Endothelial cell of umbilical vein (primary cell): ENCODE measurements at regions not wholly inside any gene's neighbourhood (a gene's known extent, or its start where the extent isn't known, plus 50 kb on each side); places are given as distances from the start of the nearest gene placed in this dataset.

ENCODE experiments used
- BruUV-seq: library from RNA; stranded (reverse); fragments of 400-500 nt; replicated peaks from 2 replicates; lab custom pipeline; 2021; lab: Mats Ljungman, UMichigan
- CTCF ChIA-PET: fragments of 300-600, 350-600 bp; sonication (Branson Sonifier 250); formaldehyde crosslinking; loops from one replicate; lab custom pipeline; 2021; ENCODE audit warnings: antibody characterized with exemption, inconsistent platforms; lab: Charles Lee
- POLR2A ChIA-PET: fragments of 300-600, 350-600 bp; sonication (Branson Sonifier 250); formaldehyde crosslinking; loops from one replicate; lab custom pipeline; 2021; ENCODE audit warnings: antibody characterized with exemption, inconsistent platforms; lab: Charles Lee
- DNase-seq: peaks from one replicate; pipeline ENCODE4 v3.0.0-alpha.2; 2011; ENCODE audit warnings: low read depth, low spot score
- FAIRE-seq: peaks from 2 replicates; lab custom pipeline; 2011; peaks lifted over from hg19 to GRCh38; lab: Jason Lieb, UNC
- H2AFZ ChIP-seq: 2 replicates; pipeline ENCODE4 v1.6.0; 2012; ENCODE audit warnings: low read depth, low read length, control low read depth, inconsistent platforms
- H3K27ac ChIP-seq: 2 replicates; pipeline ENCODE4 v1.5.1; 2011; ENCODE audit warnings: low read depth, mild to moderate bottlenecking, control low read depth, low read length, moderate library complexity; ENCODE audit not compliant: insufficient read depth
- H3K27me3 ChIP-seq, 2 experiments: 2 replicates each; pipeline versions ENCODE4 v1.6.0 to v1.6.1; 2011; ENCODE audit warnings: low read length in 2 of 2, mixed read lengths in 1 of 2; ENCODE audit not compliant: control insufficient read depth in 2 of 2, insufficient read depth in 2 of 2
- H3K36me3 ChIP-seq, 2 experiments: 2 replicates in 1 of 2; 3 replicates in 1 of 2; pipeline ENCODE4 v1.5.1; 2011; ENCODE audit warnings: low read length in 2 of 2, mild to moderate bottlenecking in 1 of 2, moderate library complexity in 1 of 2; ENCODE audit not compliant: control insufficient read depth in 2 of 2, insufficient read depth in 2 of 2; ENCODE audit errors: extremely low read depth in 1 of 2
- H3K4me1 ChIP-seq: 3 replicates; pipeline ENCODE4 v1.5.1; 2011; ENCODE audit warnings: mild to moderate bottlenecking, low read length; ENCODE audit not compliant: control insufficient read depth, insufficient read depth; ENCODE audit errors: extremely low read depth
- H3K4me2 ChIP-seq: 2 replicates; pipeline ENCODE4 v1.6.1; 2011; ENCODE audit warnings: low read length, control low read depth, mixed read lengths; ENCODE audit not compliant: insufficient read depth
- H3K4me3 ChIP-seq, 3 experiments: fragments of 200-600 bp in 1 of 3; sonication (generic), shearing (Covaris generic) in 1 of 3; replicated peaks in 1 of 3; 2 replicates each; pipeline ENCODE4 v1.5.1; 2011 to 2016; ENCODE audit warnings: control low read depth in 3 of 3, low read length in 3 of 3, mild to moderate bottlenecking in 2 of 3, inconsistent platforms in 1 of 3, low read depth in 1 of 3, moderate library complexity in 1 of 3; ENCODE audit not compliant: insufficient read depth in 1 of 3
- H3K79me2 ChIP-seq: 2 replicates; pipeline ENCODE4 v1.6.0; 2012; ENCODE audit warnings: low read length, inconsistent platforms; ENCODE audit not compliant: control insufficient read depth, insufficient read depth
- H3K9ac ChIP-seq: replicated peaks from 2 replicates; pipeline ENCODE3; 2011; ENCODE audit warnings: low read length, control low read depth; ENCODE audit not compliant: insufficient read depth; ENCODE audit errors: extremely low read depth
- H3K9me1 ChIP-seq: replicated peaks from 3 replicates; pipeline ENCODE4 v1.6.0; 2011; ENCODE audit warnings: mild to moderate bottlenecking, low read length; ENCODE audit not compliant: control insufficient read depth, insufficient read depth; ENCODE audit errors: extremely low read depth
- H3K9me3 ChIP-seq: replicated peaks from 2 replicates; pipeline ENCODE4 v1.5.1; 2012; ENCODE audit warnings: low read length, inconsistent platforms; ENCODE audit not compliant: control insufficient read depth, insufficient read depth
- H4K20me1 ChIP-seq: replicated peaks from 2 replicates; pipeline ENCODE3; 2011; ENCODE audit warnings: mild to moderate bottlenecking, low read length; ENCODE audit not compliant: control insufficient read depth, insufficient read depth; ENCODE audit errors: extremely low read depth
- CTCF ChIP-seq, 2 donors: IDR thresholded peaks; 1 replicate in 1 of 2; 2 replicates in 1 of 2; pipeline ENCODE4 v1.5.1; 2011; ENCODE audit warnings: low read length in 2 of 2, mild to moderate bottlenecking in 2 of 2, moderate library complexity in 2 of 2, control low read depth in 1 of 2, inconsistent platforms in 1 of 2, low read depth in 1 of 2; ENCODE audit not compliant: insufficient read depth in 1 of 2; ENCODE audit errors: extremely low read depth in 1 of 2
- GATA2 ChIP-seq: IDR thresholded peaks from 2 replicates; pipeline ENCODE4 v1.7.0; 2011; ENCODE audit warnings: low read depth, mild to moderate bottlenecking, moderate library complexity, mixed read lengths, low read length; ENCODE audit not compliant: insufficient read length, insufficient read depth
- MAX ChIP-seq: IDR thresholded peaks from 2 replicates; pipeline ENCODE4 v1.6.1; 2011; ENCODE audit not compliant: insufficient read depth, insufficient read length
- MYC ChIP-seq: IDR thresholded peaks from one replicate; pipeline ENCODE4 v1.6.1; 2011; ENCODE audit warnings: mild to moderate bottlenecking, low read depth, low read length
- POLR2AphosphoS5 ChIP-seq: IDR thresholded peaks from 2 replicates; pipeline ENCODE4 v1.6.1; 2012; ENCODE audit warnings: low read depth, mild to moderate bottlenecking, control low read depth, low read length, moderate library complexity; ENCODE audit not compliant: insufficient read depth
- dilution Hi-C: fragments of 300-500 bp; cut with MboI; formaldehyde crosslinking; loops from one replicate; pipeline ENCODE4 v1.15.0; 2019; ENCODE audit warnings: low sequenced_read_pairs; ENCODE audit not compliant: extremely low pct_ligation_motif_present
- intact Hi-C: fragments of 100-400 bp; cut with micrococcal nuclease; formaldehyde crosslinking; loops from one replicate; pipeline ENCODE4 v1.10.0; 2022

- no peaks in the 10 kb centered on the region for H3K9me1 ChIP-seq
- H3K4me1 ChIP-seq = no peaks in the 10 kb centered on the region
- no peak overlapping the region for H3K4me3 ChIP-seq
- intact Hi-C loops (no loop called here), dilution Hi-C loops (no loop called here)
- CTCF ChIA-PET = no interaction called here
- H4K20me1 ChIP-seq = no peaks in the 10 kb centered on the region
- POLR2A ChIA-PET = no interaction called here
- no peak overlapping the region for H3K27ac ChIP-seq
- H3K79me2 ChIP-seq = no peaks in the 10 kb centered on the region
- H2AFZ ChIP-seq = no peak overlapping the region
- H3K27me3 ChIP-seq = peaks cover 24 to 31% of the 10 kb centered on the region in 2 experiments
- no peaks in the 10 kb centered on the region for H3K9me3 ChIP-seq
- H3K9ac ChIP-seq = no peak overlapping the region
- no peak overlapping the region for H3K4me2 ChIP-seq
- BruUV-seq = no TSS peak
- no peak for FAIRE-seq
- no peaks in the 10 kb centered on the region for H3K36me3 ChIP-seq
- DNase-seq = no peak
- TF ChIP-seq GATA2 = no peak
- TF ChIP-seq MYC = no peak
Measured at GRCh38 chr3:193962986-193963685, 172.8 kb upstream of the HES1 start.

GRCh38 chr3:193963808-193964516 is 172.0 kb upstream of the HES1 start:
- Histone ChIP-seq H2AFZ (no peak overlapping the region), H3K9me3 (no peaks in the 10 kb centered on the region), H3K79me2 (no peaks in the 10 kb centered on the region), H3K4me2 (no peak overlapping the region), H3K4me3 (no peak overlapping the region), H3K36me3 (no peaks in the 10 kb centered on the region), H3K27ac (no peak overlapping the region), H3K9ac (no peak overlapping the region), H3K4me1 (no peaks in the 10 kb centered on the region), H3K27me3 (peaks cover 21 to 29% of the 10 kb centered on the region in 2 experiments), H4K20me1 (no peaks in the 10 kb centered on the region), H3K9me1 (no peaks in the 10 kb centered on the region)
- FAIRE-seq = no peak
- BruUV-seq = no TSS peak
- no peak for DNase-seq
- dilution Hi-C loops (no loop called here), intact Hi-C loops (no loop called here)
- TF ChIP-seq MAX = no peak
- no peak for TF ChIP-seq CTCF (IDR thresholded peaks at IDR 0.05; ENCODE audit: extremely low read depth in 1 of 2, insufficient read depth in 1 of 2, low read depth in 1 of 2, low read length in 2 of 2)
- TF ChIP-seq POLR2AphosphoS5 = no peak
- TF ChIP-seq MYC = no peak
- POLR2A ChIA-PET = no interaction called here
- CTCF ChIA-PET = no interaction called here
